Fibroblast of skin of right biceps (primary cell): ENCODE measurements at regions not wholly inside any gene's neighbourhood (a gene's known extent, or its start where the extent isn't known, plus 50 kb on each side); places are given as distances from the start of the nearest gene placed in this dataset.
A peak's percentile ranks its signal among the peaks of the same experiment; 100 is the strongest.
"Not testable (repeated sequence)": the region's sequence is repeated elsewhere in the genome, so short reads cannot be mapped to it uniquely, and the experiment has no call there.

Experiments
- DNase-seq: peaks from one replicate; pipeline ENCODE4 v3.0.0-alpha.2; 2013

DNA sequence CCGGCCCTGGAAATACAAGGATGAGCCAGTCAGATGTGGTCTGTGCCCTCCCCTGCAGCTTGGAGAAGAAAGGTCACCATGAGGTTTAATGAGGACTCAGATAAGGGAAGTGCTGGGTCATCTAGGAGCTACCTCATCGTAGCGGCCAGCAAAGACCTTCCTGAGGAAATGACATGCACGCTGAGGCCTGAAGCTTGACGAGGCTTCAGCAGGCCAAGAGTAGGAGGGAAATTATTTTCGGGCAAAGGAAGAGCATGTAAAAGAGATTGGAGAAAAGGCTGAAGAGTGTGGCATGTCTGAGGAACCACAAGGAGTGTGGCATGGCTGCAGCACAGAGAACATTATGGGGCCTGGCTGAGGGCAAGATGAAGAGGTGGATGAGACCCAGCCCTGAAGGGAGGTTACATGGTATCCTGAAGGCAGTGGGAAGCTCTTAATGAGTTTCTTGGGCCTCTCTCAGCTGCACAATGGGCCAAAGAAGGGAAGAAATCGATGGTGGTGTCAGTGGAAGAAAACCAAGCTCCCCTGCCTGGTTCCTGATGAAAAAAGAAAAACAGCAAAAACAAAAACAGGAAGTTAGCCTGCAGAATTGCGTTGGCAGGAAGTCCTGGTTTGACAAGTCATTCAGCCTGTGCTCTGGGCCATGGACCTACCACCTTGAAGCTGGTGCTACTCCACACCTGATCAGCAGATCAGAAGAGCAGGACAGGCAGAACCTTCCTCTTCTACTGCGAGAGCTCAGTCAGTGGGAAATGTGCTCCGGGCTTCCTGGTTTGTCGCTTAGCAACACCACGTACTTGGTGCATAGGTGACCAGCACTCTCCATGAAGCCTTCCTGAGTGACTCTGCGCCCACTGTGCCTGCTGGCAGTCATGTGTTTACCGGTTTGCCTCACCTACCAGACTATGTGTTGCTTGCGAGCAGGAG, 134.5 kb upstream of the KLF3 start:
- no peak for DNase-seq

DNA sequence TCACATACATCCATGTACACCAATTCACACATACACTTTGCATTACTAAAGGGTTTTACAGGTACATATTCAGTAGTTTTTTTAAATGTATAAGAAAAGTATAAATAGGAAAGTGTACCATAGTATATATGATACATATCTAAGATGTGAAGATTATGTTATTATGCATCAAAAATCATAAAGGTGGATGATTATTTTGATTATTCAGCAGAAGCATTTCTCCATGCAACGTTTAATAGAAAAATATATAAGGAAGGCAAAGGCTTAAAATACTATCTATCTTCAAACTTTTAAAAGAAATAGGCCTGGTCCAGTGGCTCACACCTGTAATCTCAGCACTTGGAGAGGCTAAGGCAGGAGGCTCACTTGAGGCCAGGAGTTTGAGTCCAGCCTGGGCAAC, 133.5 kb upstream of the KLF3 start:
- no peak for DNase-seq

DNA sequence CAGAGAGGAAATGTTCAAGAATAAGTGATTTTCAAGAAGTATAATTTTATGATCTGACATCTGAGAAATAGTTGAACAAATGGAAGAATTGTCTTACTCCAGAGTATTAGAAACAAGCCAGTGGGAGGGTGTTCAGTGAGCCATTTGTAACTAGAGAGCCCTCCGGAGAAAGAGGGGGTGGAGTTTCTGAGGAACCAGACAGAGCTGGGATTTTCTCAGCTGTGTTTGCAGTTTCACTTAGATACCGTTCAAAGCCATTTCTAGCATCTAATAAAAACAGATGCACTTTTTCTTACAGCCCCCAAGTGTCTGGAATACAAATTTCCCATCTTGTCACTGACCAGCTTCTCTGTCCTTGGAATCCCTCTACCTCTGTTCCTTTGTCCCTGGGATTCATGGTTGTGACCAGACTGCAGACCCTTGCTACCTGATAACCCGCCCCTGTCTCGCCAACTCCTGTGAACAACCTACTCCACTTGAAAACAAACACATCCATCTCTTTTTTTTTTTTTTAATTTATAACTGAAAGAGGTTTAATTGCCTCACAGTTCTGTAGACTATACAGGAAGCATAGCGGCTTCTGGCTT, 132.8 kb upstream of the KLF3 start:
- no peak for DNase-seq

DNA sequence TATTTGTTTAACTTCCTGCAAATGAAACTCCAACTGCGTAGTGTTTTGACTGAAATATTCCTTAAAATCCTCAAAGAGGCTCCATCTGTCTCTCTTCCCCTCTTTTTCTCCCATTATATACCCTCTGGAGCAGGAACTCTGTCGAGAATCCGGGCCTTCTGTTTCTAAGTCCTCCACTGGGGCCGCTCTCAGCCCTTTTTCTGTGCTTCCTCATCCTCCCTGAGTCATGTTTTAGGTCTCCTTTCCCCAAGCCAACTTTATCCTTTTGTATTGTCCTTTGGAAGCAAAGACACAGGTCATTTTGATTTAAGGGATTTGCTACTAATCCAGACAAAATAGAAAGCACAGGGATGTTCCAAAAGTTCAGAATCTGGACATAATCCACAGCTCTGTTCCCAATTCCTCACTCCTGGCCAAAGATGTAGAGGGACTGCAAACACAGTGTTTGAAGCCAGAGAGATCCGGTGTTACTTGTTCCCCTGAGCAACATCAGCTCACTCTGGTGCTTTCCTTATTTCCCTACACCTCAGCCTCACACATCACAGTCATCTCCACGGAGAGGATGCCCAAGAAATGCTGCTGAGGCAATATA, 131.0 kb upstream of the KLF3 start:
- DNase-seq = no peak

DNA sequence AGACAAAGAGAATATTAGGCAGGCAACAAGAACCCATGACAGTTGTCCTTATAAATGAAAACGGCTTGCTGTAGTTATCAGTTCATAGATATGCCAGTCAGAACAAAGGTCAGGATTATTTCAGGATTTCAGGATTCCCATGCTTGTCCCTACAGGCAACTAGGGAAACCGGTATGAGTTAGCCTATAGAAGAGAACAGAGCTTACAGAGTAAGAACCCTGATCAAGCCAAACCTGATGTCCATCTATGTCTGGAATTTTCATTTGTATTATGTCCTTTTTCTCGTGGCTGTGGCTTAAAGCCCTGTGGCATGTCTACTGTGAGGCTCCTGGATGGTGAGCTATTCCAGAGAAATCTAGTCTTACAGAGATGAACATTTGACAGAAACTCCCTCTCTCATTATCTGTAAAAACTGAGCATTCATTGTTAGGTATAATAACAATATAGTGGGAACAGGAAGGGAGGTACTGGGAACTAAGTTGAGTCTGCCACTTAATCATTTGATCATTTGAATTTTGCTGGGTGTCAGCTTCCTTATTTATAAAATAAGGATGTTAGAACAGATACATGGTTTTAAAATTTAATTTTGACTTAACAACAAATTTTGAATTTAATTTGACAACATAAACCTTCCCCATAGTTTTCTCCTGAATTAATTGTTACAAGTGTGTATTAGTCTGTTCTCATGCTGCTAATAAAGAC, 129.5 kb upstream of the KLF3 start:
- no peak for DNase-seq

DNA sequence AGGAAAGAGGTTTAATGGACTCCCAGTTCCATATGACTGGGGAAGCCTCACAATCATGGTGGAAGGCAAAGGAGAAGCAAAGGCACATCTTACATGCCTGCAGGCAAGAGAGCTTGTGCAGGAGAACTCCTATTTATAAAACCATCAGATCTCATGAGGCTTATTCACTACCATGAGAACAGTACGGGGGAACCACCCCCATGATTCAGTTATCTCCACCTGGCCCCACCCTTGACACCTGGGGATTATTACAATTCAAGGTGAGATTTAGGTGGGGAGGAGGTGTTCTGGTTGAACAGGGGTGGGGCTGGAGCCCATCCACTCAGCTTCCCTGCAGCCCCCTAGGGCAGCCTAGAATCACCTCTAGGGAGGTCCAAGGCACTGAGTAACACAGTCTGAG, 128.9 kb upstream of the KLF3 start:
- DNase-seq = not testable (repeated sequence)

DNA sequence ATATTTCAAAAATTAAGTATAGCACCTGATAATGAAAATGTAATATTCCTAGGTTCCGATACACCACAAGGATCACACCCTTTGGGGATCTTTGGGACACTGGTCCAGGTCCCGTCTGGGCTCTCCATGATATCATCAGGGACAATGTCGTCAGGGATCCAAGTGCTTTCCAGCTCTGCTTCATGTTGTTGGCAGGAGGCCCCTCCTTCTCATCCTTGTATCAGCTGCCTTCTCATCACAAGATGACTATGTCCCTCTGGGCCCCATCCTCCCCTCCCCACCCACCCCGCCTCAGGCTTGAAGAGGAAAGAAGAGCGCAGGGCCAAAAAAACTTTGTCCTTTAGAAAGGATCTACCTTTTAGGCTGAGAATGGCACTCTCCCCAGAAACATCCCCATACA, 128.3 kb upstream of the KLF3 start:
- no peak for DNase-seq

DNA sequence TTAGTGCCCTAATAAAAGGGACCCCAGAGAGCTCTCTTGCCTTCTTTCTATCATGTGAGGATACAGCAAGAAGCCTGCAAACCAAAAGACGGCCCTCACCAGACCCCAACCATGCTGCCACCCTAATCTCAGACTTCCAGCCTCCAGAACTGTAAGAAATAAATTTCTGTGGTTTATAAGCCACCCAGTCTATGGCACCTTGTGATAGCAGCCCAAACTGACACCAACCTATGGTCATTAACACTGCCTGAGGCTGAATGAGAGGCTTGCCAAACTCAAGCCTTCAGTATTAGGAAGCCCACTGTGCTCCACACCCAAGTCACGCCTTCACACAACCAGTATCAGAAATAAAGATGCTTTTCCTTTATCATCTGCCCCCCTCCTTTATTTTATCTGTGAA, 127.3 kb upstream of the KLF3 start:
- DNase-seq = no peak

DNA sequence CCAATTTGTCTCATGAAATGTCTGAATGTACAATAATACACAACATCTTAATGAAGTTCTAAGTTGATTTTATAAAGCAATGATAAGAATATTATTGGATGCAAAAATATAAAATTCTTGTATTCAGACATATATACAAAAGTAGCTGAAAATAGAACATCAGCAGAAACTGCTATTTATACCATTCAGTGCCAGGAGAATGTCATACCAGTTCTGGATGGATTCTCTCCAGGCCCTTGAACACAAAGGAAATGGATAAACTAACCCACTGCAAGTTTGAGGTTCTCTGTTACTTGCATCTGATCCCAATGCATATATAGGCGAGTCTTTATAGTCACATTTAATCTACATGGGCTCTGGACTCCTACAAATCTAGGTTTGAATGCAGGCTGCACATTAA, 126.3 kb upstream of the KLF3 start:
- no peak for DNase-seq

DNA sequence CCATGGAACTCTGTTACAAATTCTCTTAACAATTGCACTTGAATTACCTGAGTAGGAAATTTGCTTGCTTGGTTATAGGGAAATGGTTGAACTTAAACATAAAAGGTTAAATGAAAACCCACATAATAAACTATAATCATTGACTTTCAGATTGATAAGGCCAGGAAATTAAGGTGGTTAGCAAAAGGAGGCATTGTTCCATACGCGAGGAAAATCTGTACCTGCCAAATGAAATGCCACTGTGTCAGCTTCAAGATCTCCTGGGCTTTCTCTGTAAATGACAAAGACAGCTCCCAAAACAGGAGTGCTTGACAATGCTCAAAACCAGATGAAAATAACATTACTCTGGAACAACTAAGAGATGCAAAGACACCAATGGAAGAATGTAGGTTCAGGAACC, 125.5 kb upstream of the KLF3 start:
- DNase-seq = no peak

DNA sequence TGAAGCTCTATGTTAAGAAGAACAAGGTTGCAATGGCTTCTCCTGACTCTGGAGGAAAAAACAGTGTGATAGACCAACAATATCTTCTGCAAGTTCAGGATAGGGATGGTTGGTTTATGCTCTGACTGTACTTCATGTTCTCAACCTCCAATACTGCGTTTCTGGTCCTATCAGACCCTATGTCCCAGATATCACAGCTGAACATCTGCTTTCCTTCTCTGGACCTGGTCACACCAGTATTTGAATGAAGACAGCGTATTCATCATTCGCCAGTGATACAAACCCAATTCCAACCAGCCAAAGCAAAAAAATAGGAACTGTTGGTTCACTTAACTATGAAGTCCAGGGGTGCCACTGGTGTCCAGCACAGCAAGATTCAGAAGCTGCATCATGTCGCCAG, 124.5 kb upstream of the KLF3 start:
- DNase-seq = no peak

DNA sequence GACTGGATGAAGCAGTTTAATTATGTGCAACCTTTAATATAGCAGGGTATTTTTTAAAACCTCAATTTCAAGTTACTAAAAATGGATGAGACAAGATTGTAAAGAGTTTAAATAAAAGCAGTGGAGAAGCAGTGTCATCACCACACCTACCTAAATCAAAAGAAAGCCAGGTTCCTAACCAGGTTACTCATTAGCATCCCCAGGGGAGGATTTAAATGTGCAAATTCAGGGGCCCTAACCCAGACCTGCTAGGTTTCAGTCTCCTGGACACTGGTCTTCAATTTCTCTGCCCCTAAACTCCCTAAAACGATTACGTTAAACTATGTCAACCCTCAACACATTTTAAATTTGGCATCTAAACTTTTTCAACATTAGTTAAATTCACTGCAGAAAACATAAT, 116.9 kb upstream of the KLF3 start:
- DNase-seq = no peak

DNA sequence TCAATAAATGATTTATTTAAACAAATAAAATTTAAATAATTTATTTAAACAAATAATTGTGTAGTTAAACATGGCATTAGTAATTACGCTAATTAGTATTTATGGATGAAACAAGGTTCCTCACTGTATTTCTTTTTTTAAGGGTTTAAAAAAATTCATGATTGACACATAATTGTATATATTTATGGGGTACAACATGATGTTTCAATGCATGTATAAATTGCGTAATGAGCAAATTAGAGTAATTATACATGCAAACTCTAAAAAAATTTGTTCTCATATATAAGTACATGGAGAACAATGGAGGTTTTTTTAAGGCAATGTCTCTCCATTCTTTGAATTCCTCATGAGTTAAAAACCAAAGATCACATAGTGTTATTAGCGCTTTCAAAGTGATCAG, 115.7 kb upstream of the KLF3 start:
- no peak for DNase-seq

DNA sequence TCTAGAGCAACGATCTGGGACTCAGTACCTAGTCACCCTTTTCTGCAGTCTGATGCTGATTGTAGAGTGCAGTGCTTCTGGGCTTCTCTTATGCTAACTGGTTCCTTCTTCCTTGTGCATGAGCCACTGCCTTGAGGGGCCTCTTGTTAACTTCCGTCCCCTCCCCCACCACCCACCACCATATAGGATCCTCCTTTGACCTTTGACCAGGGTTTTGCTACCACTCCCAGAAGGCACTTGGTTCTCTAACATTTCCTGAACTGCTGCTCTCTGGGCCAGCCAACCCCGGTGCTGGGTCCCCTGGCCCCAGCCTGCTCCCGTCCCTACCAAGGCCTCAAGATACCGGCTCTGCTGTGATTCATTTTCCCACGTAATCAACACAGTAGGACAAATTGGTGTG, 104.6 kb upstream of the KLF3 start:
- no peak for DNase-seq

DNA sequence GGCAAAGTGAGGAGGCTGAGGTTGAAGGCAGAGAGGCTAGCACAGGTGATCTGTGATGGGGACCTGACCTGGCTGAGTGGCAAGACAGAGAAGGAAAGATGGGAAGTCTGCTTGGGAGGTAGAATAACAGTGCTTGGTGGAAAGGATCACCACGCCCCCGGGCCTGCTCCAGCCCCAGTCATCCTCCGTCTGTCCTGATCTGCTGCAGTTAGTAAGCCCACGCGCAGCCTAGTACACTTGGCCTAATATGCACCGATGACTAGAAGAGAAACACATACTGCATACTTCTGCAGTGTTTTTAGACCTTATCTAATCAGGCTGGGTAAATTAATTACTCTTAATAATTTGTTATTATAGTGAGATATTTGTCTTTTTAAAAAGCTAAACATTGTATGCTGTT, 103.7 kb upstream of the KLF3 start:
- no peak for DNase-seq

DNA sequence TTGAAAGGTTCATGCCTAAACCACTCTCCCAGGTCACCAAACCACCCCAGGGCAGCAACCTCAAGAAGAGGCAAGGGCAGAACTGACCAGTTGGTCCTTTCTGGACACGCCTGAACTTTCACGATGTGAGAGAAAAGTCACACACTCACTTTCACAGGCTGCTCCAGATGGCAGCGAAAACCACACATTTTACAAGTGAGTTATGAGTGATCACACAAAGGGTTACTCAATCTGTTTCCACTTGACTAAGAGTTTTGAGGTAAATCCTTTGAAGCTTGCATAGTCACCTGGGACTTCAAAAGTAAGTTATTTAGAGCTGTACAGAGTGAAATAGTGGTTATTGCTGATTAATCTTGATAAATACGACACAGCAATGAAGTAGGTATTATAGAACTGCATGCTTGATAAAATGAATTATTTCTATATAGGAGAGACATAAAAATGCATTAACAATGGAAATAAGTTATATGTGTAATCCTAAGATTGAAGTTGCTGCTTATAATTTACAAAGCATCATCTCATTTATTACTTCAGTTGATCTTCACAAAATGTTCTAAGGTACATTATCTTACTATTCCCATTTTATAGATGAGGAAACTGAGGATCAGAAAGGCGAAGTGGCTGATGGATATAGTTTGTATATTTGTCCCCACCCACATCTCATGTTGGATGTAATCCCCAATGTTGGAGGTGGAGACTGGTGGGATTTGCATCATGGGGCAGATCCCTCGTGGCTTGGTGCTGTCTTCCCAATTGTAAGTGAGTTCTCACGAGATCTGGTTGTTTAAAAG, 103.0 kb upstream of the KLF3 start:
- DNase-seq = no peak

DNA sequence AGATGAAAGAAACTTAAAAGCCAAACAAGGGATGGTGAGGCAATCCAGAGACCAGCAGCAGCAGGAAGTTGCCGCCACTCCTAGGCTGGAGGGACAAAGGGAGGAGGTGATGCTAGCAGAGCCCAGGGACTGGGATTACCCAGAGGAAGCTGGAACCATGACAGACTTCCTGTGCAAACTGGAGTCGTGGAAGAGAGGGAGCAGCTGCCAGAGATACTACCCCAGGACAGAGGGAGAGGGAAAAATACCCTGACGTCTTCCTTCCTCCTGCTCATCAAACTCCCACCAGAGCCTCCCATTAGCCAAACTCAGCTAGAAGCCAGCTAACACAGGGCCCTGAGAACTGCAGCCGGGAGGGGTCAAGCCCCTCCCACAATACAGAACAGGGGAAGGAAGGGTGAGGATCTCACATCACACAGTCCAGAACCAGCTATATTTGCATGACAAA, 101.2 kb upstream of the KLF3 start:
- DNase-seq = peak; percentile 48

DNA sequence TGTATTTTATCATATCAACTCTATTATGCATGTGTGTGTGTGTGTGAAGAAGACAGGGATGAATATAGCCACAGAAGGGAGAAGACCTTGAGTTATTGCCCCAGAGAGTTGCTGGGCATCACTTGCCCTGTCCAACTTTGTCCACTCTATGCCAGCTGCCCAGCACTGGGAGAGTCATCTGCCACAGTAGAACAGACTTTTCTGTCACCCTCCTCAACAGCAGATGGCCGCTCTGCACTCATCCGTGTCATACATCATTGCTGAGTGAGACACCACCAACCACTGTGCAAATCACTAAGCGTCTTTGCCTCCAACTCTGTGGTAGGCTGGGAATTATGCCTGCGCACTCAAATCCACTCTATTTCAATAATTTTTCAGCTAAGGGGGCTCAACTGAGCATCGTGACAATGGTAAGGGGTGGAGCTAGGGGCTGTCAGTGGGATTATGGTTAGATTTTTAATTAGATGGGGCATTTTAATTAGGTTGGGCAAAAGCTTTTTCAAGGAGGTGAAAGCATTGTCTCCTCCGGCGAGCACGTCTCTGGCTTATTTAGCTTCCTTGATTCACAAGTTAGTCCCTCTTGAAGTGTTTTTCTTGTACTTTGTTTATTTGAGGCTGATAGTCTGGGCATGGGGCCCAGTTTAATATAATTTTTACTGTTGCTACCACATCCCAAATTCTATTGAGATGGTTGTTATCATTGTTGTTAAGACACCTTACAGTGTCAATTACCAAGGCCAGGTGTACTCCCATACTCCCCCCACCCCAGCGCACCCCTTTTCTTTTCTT, 100.1 kb upstream of the KLF3 start:
- DNase-seq = no peak

DNA sequence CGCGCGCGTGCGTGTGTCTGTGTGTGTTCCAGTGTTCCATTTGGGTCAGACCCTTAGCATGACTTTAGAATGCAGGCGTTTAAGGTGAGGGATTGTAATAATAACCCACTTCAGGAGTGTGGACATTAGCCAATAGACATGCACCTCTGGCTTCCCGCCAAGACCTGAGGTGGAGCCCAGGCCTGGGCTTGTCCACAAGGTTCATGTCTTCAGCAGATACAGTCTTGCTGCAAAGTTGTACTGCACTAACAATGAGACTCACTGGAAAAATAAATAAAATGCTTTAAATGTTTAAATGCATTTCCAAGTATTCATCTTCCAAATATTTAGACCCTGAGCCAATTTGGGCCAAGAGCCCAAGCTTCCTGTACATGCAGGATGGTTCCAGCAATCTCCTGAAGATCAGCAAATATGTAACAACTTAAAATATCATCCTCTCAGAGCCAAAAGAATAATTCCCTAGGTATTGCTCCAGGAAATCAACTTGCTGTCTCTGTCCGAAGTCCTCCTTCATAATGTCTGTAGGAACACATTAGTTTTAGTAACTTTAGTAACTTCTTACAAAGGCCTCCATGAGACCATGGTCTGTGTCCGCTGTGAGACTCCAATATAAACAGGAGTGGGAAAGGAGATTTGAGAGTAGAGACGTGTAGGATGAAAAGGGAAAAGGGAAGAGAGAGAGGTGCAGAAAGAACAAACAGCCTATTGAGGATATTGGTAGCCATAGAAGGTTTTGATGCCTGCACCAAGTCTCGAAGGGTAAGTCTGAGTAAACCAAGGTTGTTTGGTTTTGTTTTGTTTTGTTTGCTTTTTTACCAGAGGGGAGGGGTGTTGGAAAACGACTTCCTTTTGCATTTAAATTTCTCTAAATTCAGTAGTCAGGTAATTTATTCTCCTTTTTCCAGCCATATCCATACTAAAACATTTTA, 98.5 kb upstream of the KLF3 start:
- DNase-seq = peak; percentile 80

DNA sequence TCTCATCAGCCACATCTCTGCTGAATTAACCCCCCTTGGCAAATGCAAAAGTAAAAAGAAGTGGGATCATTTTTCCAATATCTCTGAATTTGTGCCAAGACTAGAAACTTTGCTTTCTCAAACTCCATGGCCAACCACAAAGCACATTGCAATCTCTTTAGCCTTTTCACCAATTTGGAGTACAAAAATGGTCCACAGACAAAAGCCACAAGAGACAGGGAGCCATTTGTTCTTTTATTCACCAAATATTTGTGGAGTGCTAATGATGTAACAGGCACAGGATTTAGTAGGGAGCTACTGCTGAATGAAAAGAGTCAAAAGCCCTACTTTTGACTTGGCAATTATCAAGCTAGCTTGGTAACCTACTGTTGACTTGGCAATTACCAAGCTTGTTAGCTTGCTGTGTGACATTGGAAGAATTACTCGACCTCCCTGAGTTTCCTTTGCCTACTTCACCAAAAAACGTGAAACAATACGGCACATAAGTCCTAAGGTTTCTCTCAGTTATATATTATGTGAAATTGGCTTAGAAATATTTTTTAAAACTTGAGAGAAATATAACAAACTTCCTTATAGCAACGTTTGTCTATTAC, 97.1 kb upstream of the KLF3 start:
- DNase-seq = peak; percentile 22
